HepG2 (cell line): ENCODE measurements at regions not wholly inside any gene's neighbourhood (a gene's known extent, or its start where the extent isn't known, plus 50 kb on each side); places are given as distances from the start of the nearest gene placed in this dataset.

ENCODE experiments used
- ATAC-seq: fragments of 200-7000 bp; cut with Tn5 transposase; 3 replicates; pipeline ENCODE4 v1.9.1; 2020; ENCODE audit warnings: mild to moderate bottlenecking, moderate library complexity
- BruUV-seq: library from RNA; stranded (reverse); fragments of 400-500 nt; replicated peaks from 2 replicates; lab custom pipeline; 2021; lab: Mats Ljungman, UMichigan
- CTCF ChIA-PET: fragments of 300-600 bp; formaldehyde crosslinking; extraction: SDS; loops from one replicate; lab custom pipeline; 2021; ENCODE audit warnings: low total read pairs, inconsistent platforms, low intra/inter-chr PET ratio; lab: Yijun Ruan, JAX
- POLR2A ChIA-PET: fragments of 350-600 bp; sonication (Branson Sonifier 250); formaldehyde crosslinking; loops from one replicate; lab custom pipeline; 2020; ENCODE audit warnings: antibody characterized with exemption, inconsistent platforms; lab: Yijun Ruan, JAX
- DNase-seq: peaks from one replicate; pipeline ENCODE4 v3.0.0-alpha.2; 2015; ENCODE audit warnings: low spot score
- FAIRE-seq: peaks from 3 replicates; lab custom pipeline; 2011; peaks lifted over from hg19 to GRCh38; lab: Jason Lieb, UNC
- H2AFZ ChIP-seq: one replicate; pipeline ENCODE4 v1.6.1; 2011; ENCODE audit warnings: low read length, inconsistent platforms
- H3K27ac ChIP-seq: fragments of 300-600 bp; 3 replicates; pipeline ENCODE4 v1.8.0; 2011; ENCODE audit warnings: mixed run types, mild to moderate bottlenecking, mixed read lengths, low read length, inconsistent platforms; ENCODE audit not compliant: insufficient read depth; ENCODE audit errors: extremely low read length
- H3K27me3 ChIP-seq, 2 experiments: fragments of 200-600 bp in 1 of 2; 2 replicates in 1 of 2; 3 replicates in 1 of 2; pipeline versions ENCODE4 v1.6.0 to v1.8.0; 2011; ENCODE audit warnings: low read length in 2 of 2, mild to moderate bottlenecking in 2 of 2, moderate library complexity in 2 of 2, inconsistent platforms in 1 of 2; ENCODE audit not compliant: insufficient read depth in 2 of 2, control insufficient read depth in 1 of 2
- H3K36me3 ChIP-seq, 2 experiments: fragments of 200-600 bp in 1 of 2; replicated peaks in 1 of 2; 2 replicates in 1 of 2; 3 replicates in 1 of 2; pipeline versions ENCODE4 v1.5.1 to v1.8.0; 2011; ENCODE audit warnings: low read length in 2 of 2, inconsistent platforms in 1 of 2; ENCODE audit not compliant: insufficient read depth in 2 of 2, control insufficient read depth in 1 of 2
- H3K4me1 ChIP-seq: 2 replicates; pipeline ENCODE4 v1.5.1; 2012; ENCODE audit warnings: low read length, inconsistent platforms; ENCODE audit not compliant: insufficient read depth
- H3K4me2 ChIP-seq: 2 replicates; pipeline ENCODE4 v1.6.0; 2011; ENCODE audit warnings: low read depth, low read length, inconsistent platforms
- H3K4me3 ChIP-seq, 3 experiments: fragments of 200-600 bp in 1 of 3; sonication (generic), shearing (Covaris generic) in 1 of 3; replicated peaks in 1 of 3; 2 replicates each; pipeline ENCODE4 v1.5.1; 2011 to 2016; ENCODE audit warnings: low read length in 3 of 3, inconsistent platforms in 2 of 3, low read depth in 2 of 3, mild to moderate bottlenecking in 2 of 3, control low read depth in 1 of 3, mixed read lengths in 1 of 3; ENCODE audit not compliant: insufficient read depth in 1 of 3
- H3K79me2 ChIP-seq: one replicate; pipeline ENCODE4 v1.6.1; 2011; ENCODE audit warnings: low read length, inconsistent platforms; ENCODE audit not compliant: insufficient read depth
- H3K9ac ChIP-seq: 2 replicates; pipeline ENCODE4 v1.6.0; 2011; ENCODE audit warnings: mild to moderate bottlenecking, low read depth, low read length, inconsistent platforms; ENCODE audit not compliant: insufficient read depth
- H3K9me3 ChIP-seq: 2 replicates; pipeline ENCODE4 v1.5.1; 2012; ENCODE audit warnings: mild to moderate bottlenecking, low read length
- H4K20me1 ChIP-seq: 2 replicates; pipeline ENCODE4 v1.6.0; 2011; ENCODE audit warnings: inconsistent platforms, mild to moderate bottlenecking, low read length, moderate library complexity; ENCODE audit not compliant: insufficient read depth
- AGO2 ChIP-seq: fragments of 200-400 bp; formaldehyde crosslinking; optimal IDR thresholded peaks from 2 replicates; pipeline ENCODE3; 2017; ENCODE audit warnings: mild to moderate bottlenecking, low read depth, low read length, moderate library complexity
- CREM ChIP-seq, 2 experiments: sonication (generic) in 1 of 2; formaldehyde crosslinking in 1 of 2; IDR thresholded peaks; 2 replicates each; pipeline versions ENCODE4 v1.4.0 to v1.6.1; 2016 to 2020; ENCODE audit warnings: antibody characterized with exemption in 1 of 2, mild to moderate bottlenecking in 1 of 2, missing genetic modification reagents in 1 of 2
- EED ChIP-seq: sonication (generic); formaldehyde crosslinking; IDR thresholded peaks from 2 replicates; pipeline ENCODE4 v1.5.0; 2020; ENCODE audit warnings: mild to moderate bottlenecking, missing genetic modification reagents
- ELF3 ChIP-seq: IDR thresholded peaks from 2 replicates; pipeline ENCODE4 v1.6.1; 2016; ENCODE audit warnings: missing genetic modification reagents, missing compliant biosample characterization
- HNRNPUL1 ChIP-seq: fragments of 200-400 bp; formaldehyde crosslinking; IDR thresholded peaks from 2 replicates; pipeline ENCODE4 v1.6.1; 2017; ENCODE audit warnings: low read depth, mild to moderate bottlenecking, low read length, moderate library complexity
- IRF2 ChIP-seq: IDR thresholded peaks from 2 replicates; pipeline ENCODE4 v1.6.1; 2018; ENCODE audit warnings: missing genetic modification reagents, missing compliant biosample characterization
- RNF2 ChIP-seq: fragments of 450-650 bp; conservative IDR thresholded peaks from 2 replicates; pipeline ENCODE4 v1.6.1; 2016; ENCODE audit warnings: low read depth
- SUZ12 ChIP-seq: fragments of 150-350 bp; IDR thresholded peaks from 2 replicates; pipeline ENCODE4 v1.6.1; 2014; ENCODE audit warnings: low read depth, low read length
- ZFP37 ChIP-seq: sonication (generic); formaldehyde crosslinking; IDR thresholded peaks from 2 replicates; pipeline ENCODE4 v1.4.0; 2020; ENCODE audit warnings: missing genetic modification reagents, borderline replicate concordance
- ZNF160 ChIP-seq: sonication (generic); formaldehyde crosslinking; IDR thresholded peaks from 2 replicates; pipeline ENCODE4 v1.8.0; 2022; ENCODE audit warnings: mild to moderate bottlenecking, inconsistent platforms, missing genetic modification reagents
- WGBS: methylation state at CpG from one replicate; pipeline ENCODE4 v1.1.6; 2017; ENCODE audit warnings: low lambda C conversion rate; 5-methylcytosine and 5-hydroxymethylcytosine counted together
- in situ Hi-C: cut with HindIII; loops from 2 replicates; pipeline ENCODE4 v1.10.0; 2017; ENCODE audit warnings: low pct_unique_long_range_greater_than_20kb; ENCODE audit not compliant: extremely low pct_ligation_motif_present
- intact Hi-C: fragments of 100-400 bp; cut with micrococcal nuclease; formaldehyde crosslinking; loops from one replicate; pipeline ENCODE4 v1.10.0; 2022; ENCODE audit not compliant: unreplicated experiment
- TF ChIP-seq, protein P1 (sequence below): sonication (generic); formaldehyde crosslinking; IDR thresholded peaks from 2 replicates; pipeline ENCODE4 v1.8.1; 2023; ENCODE audit warnings: missing genetic modification reagents, inconsistent platforms, borderline replicate concordance
- TF ChIP-seq, protein P2 (sequence below): fragments of 450-650 bp; IDR thresholded peaks from 2 replicates; pipeline ENCODE4 v1.6.1; 2017

GRCh38 chr12:127245437-127245836, 1021.5 kb upstream of the TMEM132C start:
- ATAC-seq, result no peak
- Histone ChIP-seq H3K27me3 (no peaks in the 10 kb centered on the region), H4K20me1 (no peaks in the 10 kb centered on the region), H3K4me3 (no peak overlapping the region), H3K4me1 (no peaks in the 10 kb centered on the region), H3K9ac (no peak overlapping the region), H3K36me3 (no peaks in the 10 kb centered on the region), H3K79me2 (no peaks in the 10 kb centered on the region), H3K27ac (no peak overlapping the region), H3K4me2 (no peak overlapping the region), H3K9me3 (peaks cover 57% of the 10 kb centered on the region), H2AFZ (no peak overlapping the region)
- no peak for FAIRE-seq
- ChIA-PET CTCF (no interaction called here), POLR2A (no interaction called here)
- intact Hi-C loops, result no loop called here
- no TSS peak for BruUV-seq
- in situ Hi-C loops, result no loop called here
- WGBS, result 27% methylated on average over 2 of the region's 2 CpGs
- TF ChIP-seq EED (CRISPR knock-in tag), result no peak
- DNase-seq, result no peak

DNA sequence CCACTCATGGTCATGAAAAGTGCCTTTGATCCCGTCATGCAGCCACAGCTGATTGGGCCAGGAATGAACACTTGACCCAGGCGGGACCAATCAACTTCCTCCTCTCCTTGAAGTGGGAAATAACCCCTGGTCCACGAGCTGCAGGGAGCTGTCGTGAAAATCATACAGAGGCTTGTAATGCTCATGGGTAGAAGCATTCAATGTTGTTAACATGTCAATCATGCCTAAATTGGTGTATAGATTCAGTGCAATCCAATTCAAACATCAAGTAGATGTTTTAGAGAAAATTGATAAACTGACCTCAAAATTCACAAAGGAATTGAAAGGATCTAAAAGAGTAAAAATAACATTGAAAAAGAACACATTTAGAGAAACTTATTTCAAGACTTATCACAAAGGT, 1019.0 kb upstream of the TMEM132C start:
- H3K4me1 ChIP-seq, result no peaks in the 10 kb centered on the region
- H3K4me3 ChIP-seq, result no peak overlapping the region
- CTCF ChIA-PET, result no interaction called here
- DNase-seq (no peak), ATAC-seq (no peak), FAIRE-seq (no peak)
- no peaks in the 10 kb centered on the region for H3K27me3 ChIP-seq
- in situ Hi-C loops (no loop called here), intact Hi-C loops (no loop called here)
- TF ChIP-seq ZNF160 (CRISPR knock-in tag) (no peak), ELF3 (CRISPR knock-in tag) (no peak)
- WGBS, result 0% methylated on average over 2 of the region's 4 CpGs
- POLR2A ChIA-PET, result no interaction called here
- no peak overlapping the region for H3K4me2 ChIP-seq
- H4K20me1 ChIP-seq, result no peaks in the 10 kb centered on the region
- peaks cover 45% of the 10 kb centered on the region for H3K9me3 ChIP-seq
- H3K79me2 ChIP-seq, result no peaks in the 10 kb centered on the region
- H3K27ac ChIP-seq, result no peak overlapping the region
- no peaks in the 10 kb centered on the region for H3K36me3 ChIP-seq
- H3K9ac ChIP-seq, result no peak overlapping the region
- BruUV-seq, result no TSS peak
- H2AFZ ChIP-seq, result no peak overlapping the region

GRCh38 chr12:127249428-127249827, 1017.5 kb upstream of the TMEM132C start:
- in situ Hi-C loops, result no loop called here
- no peak for ATAC-seq
- CTCF ChIA-PET, result no interaction called here
- Histone ChIP-seq H3K9me3 (peaks cover 41% of the 10 kb centered on the region), H4K20me1 (no peaks in the 10 kb centered on the region), H3K27me3 (no peaks in the 10 kb centered on the region), H3K79me2 (no peaks in the 10 kb centered on the region), H3K4me2 (no peak overlapping the region), H3K4me1 (no peaks in the 10 kb centered on the region), H2AFZ (no peak overlapping the region), H3K9ac (no peak overlapping the region), H3K27ac (no peak overlapping the region), H3K36me3 (no peaks in the 10 kb centered on the region), H3K4me3 (no peak overlapping the region)
- intact Hi-C loops, result no loop called here
- DNase-seq, result no peak
- no peak for FAIRE-seq
- POLR2A ChIA-PET, result no interaction called here
- WGBS, result 0% methylated on average over 1 of the region's 1 CpG
- no TSS peak for BruUV-seq
- TF ChIP-seq, protein P1, sequence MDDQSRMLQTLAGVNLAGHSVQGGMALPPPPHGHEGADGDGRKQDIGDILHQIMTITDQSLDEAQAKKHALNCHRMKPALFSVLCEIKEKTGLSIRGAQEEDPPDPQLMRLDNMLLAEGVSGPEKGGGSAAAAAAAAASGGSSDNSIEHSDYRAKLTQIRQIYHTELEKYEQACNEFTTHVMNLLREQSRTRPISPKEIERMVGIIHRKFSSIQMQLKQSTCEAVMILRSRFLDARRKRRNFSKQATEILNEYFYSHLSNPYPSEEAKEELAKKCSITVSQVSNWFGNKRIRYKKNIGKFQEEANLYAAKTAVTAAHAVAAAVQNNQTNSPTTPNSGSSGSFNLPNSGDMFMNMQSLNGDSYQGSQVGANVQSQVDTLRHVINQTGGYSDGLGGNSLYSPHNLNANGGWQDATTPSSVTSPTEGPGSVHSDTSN (CRISPR knock-in tag), result no peak
- TF ChIP-seq HNRNPUL1, result no peak
- TF ChIP-seq AGO2, result no peak
- TF ChIP-seq IRF2 (CRISPR knock-in tag), result no peak
- TF ChIP-seq, protein P2, sequence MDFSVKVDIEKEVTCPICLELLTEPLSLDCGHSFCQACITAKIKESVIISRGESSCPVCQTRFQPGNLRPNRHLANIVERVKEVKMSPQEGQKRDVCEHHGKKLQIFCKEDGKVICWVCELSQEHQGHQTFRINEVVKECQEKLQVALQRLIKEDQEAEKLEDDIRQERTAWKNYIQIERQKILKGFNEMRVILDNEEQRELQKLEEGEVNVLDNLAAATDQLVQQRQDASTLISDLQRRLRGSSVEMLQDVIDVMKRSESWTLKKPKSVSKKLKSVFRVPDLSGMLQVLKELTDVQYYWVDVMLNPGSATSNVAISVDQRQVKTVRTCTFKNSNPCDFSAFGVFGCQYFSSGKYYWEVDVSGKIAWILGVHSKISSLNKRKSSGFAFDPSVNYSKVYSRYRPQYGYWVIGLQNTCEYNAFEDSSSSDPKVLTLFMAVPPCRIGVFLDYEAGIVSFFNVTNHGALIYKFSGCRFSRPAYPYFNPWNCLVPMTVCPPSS, result no peak
- no peak for TF ChIP-seq CREM (IDR thresholded peaks at IDR 0.05)
- TF ChIP-seq CREM (CRISPR knock-in tag; IDR thresholded peaks at IDR 0.05), result no peak
- TF ChIP-seq RNF2, result no peak
- TF ChIP-seq SUZ12, result no peak
- no peak for TF ChIP-seq ZFP37 (CRISPR knock-in tag)
